ENCODE measurements at regions not wholly inside any gene's neighbourhood (a gene's known extent, or its start where the extent isn't known, plus 50 kb on each side); places are given as distances from the start of the nearest gene placed in this dataset.
"Not testable (repeated sequence)": the region's sequence is repeated elsewhere in the genome, so short reads cannot be mapped to it uniquely, and the experiment has no call there.

GRCh38 chr16:7229433-7230218 lies 103.0 kb upstream of the RBFOX1 start:
- ATAC-seq (ENCODE audit: low read depth); H2AFZ ChIP-seq (replicated peaks; ENCODE audit: low read length, poor library complexity); H3K18ac ChIP-seq (ENCODE audit: low read depth, low read length); H4K5ac ChIP-seq (ENCODE audit: low read depth, low read length); intact Hi-C loops (cut with micrococcal nuclease); H4K91ac ChIP-seq (ENCODE audit: insufficient read depth, low read depth, low read length); H3K4ac ChIP-seq (ENCODE audit: low read depth, low read length); H3K27ac ChIP-seq (ENCODE audit: insufficient read depth, low read length); H3K27me3 ChIP-seq (ENCODE audit: control insufficient read depth, insufficient read depth, low read length); H2AK5ac ChIP-seq (ENCODE audit: low read depth, low read length); H3K79me1 ChIP-seq (ENCODE audit: low read depth in 1 of 2, low read length in 2 of 2); H3K9ac ChIP-seq (ENCODE audit: low read depth, low read length); H3K23ac ChIP-seq (ENCODE audit: low read depth, low read length); H2BK120ac ChIP-seq (ENCODE audit: low read depth, low read length); BruUV-seq (replicated peaks); H3K14ac ChIP-seq (replicated peaks; ENCODE audit: low read depth, low read length); CTCF ChIA-PET; H3K9me1 ChIP-seq (ENCODE audit: insufficient read depth, low read length); H3K4me2 ChIP-seq (ENCODE audit: low read depth, low read length); H2AK9ac ChIP-seq (replicated peaks; ENCODE audit: low read depth, low read length, poor library complexity); DNase-seq; in situ Hi-C loops (cut with MboI; ENCODE audit: low sequenced_read_pairs); POLR2A ChIA-PET (ENCODE audit: unreplicated experiment); H2BK5ac ChIP-seq (ENCODE audit: low read depth, low read length, poor library complexity, severe bottlenecking); H4K20me1 ChIP-seq (ENCODE audit: insufficient read depth, low read length); H2BK20ac ChIP-seq (ENCODE audit: low read depth, low read length); H4K8ac ChIP-seq (ENCODE audit: low read depth in 2 of 2, low read length in 2 of 2); dilution Hi-C loops (cut with HindIII; ENCODE audit: low sequenced_read_pairs, unreplicated experiment); H3K36me3 ChIP-seq (ENCODE audit: control insufficient read depth, insufficient read depth, low read length); H3K56ac ChIP-seq (ENCODE audit: extremely low read depth, insufficient read depth, low read length); H2BK15ac ChIP-seq (ENCODE audit: low read depth, low read length); H3K4me3 ChIP-seq (ENCODE audit: insufficient read depth, low read depth, low read length); H3K4me1 ChIP-seq (ENCODE audit: control insufficient read depth, insufficient read depth, low read length): not testable (repeated sequence)
- WGBS, 2 experiments (ENCODE audit: extremely low coverage in 2 of 2, insufficient read length in 1 of 2) = 44% methylated on average over 1 of the region's 3 CpGs; no CpG with 5 or more reads in 1 of the 2 experiments
- peaks cover 11% of the 10 kb centered on the region for H3K9me3 ChIP-seq (ENCODE audit: control insufficient read depth, insufficient read depth, low read length)
